ENCODE measurements at regions not wholly inside any gene's neighbourhood (a gene's known extent, or its start where the extent isn't known, plus 50 kb on each side); places are given as distances from the start of the nearest gene placed in this dataset.

GRCh38 chr11:134545521-134545920 is 133.5 kb upstream of the B3GAT1 start:
- no peak for ATAC-seq
- Histone ChIP-seq H3K36me3 (no peaks in the 10 kb centered on the region), H3K27ac (no peak overlapping the region), H3K9me3 (peaks cover 0 to 7% (median 0%) of the 10 kb centered on the region in 11 donors), H3K4me1 (no peaks in the 10 kb centered on the region), H3K27me3 (peaks cover 0 to 34% (median 0%) of the 10 kb centered on the region in 7 donors), H3K4me3 (no peak overlapping the region)
- DNase-seq: no peak
- TF ChIP-seq CTCF (IDR thresholded peaks at IDR 0.05): no peak
- WGBS, 2 donors: 79 to 81% methylated on average over 5 of the region's 5 CpGs
- intact Hi-C loops (cut with DNase I): no loop called here

GRCh38 chr11:134544095-134544815 is 132.2 kb upstream of the B3GAT1 start:
- H3K27me3 ChIP-seq: peaks cover 0 to 43% (median 0%) of the 10 kb centered on the region in 7 donors
- no peaks in the 10 kb centered on the region for H3K4me1 ChIP-seq
- DNase-seq: no peak
- no peak for ATAC-seq
- no peaks in the 10 kb centered on the region for H3K36me3 ChIP-seq
- no peak overlapping the region for H3K27ac ChIP-seq
- WGBS, 2 donors: 71 to 77% methylated on average over 14 of the region's 14 CpGs
- TF ChIP-seq CTCF (IDR thresholded peaks at IDR 0.05): no peak
- intact Hi-C loops (cut with DNase I): no loop called here
- no peaks in the 10 kb centered on the region for H3K9me3 ChIP-seq
- H3K4me3 ChIP-seq: no peak overlapping the region

- intact Hi-C loops (cut with DNase I): no loop called here
- no peaks in the 10 kb centered on the region for H3K9me3 ChIP-seq
- 69 to 81% methylated on average over 4 of the region's 4 CpGs for WGBS, 2 donors
These were observed 131.6 kb upstream of the B3GAT1 start for GRCh38 chr11:134543645-134544044.

GRCh38 chr11:134543241-134543640 is 131.2 kb upstream of the B3GAT1 start:
- H3K4me1 ChIP-seq: no peaks in the 10 kb centered on the region
- 70 to 77% methylated on average over 4 of the region's 4 CpGs for WGBS, 2 donors
- no peaks in the 10 kb centered on the region for H3K36me3 ChIP-seq
- no peak for TF ChIP-seq CTCF (IDR thresholded peaks at IDR 0.05)
- no peaks in the 10 kb centered on the region for H3K9me3 ChIP-seq
- intact Hi-C loops (cut with DNase I): no loop called here
- peaks cover 0 to 53% (median 7%) of the 10 kb centered on the region in 7 donors for H3K27me3 ChIP-seq
- ATAC-seq (no peak), DNase-seq (peak in 1 of 2 donors; percentile 1)
- H3K4me3 ChIP-seq: no peak overlapping the region
- H3K27ac ChIP-seq: no peak overlapping the region

More at GRCh38 chr11:134543645-134544044, 131.6 kb upstream of the B3GAT1 start:
- ATAC-seq: no peak
- Histone ChIP-seq H3K36me3 (no peaks in the 10 kb centered on the region), H3K4me3 (no peak overlapping the region), H3K27ac (no peak overlapping the region), H3K4me1 (no peaks in the 10 kb centered on the region), H3K27me3 (peaks cover 0 to 50% (median 3%) of the 10 kb centered on the region in 7 donors)
- no peak for TF ChIP-seq CTCF (IDR thresholded peaks at IDR 0.05)
- peak in 1 of 2 donors; percentile 2 for DNase-seq

Measured in heart right ventricle (tissue), 16 donors.